Osteocyte (in vitro differentiated cells): ENCODE measurements at regions not wholly inside any gene's neighbourhood (a gene's known extent, or its start where the extent isn't known, plus 50 kb on each side); places are given as distances from the start of the nearest gene placed in this dataset.

Experiments used
- DNase-seq: peaks from one replicate; pipeline ENCODE4 v3.0.0; 2021; ENCODE audit warnings: mixed read lengths; ENCODE audit not compliant: unreplicated experiment; ENCODE audit errors: extremely low spot score
- H3K27ac Mint-ChIP-seq: one replicate; pipeline ENCODE4 v1.8.0; 2021; ENCODE audit warnings: mild to moderate bottlenecking, mixed read lengths; ENCODE audit not compliant: unreplicated experiment
- H3K27me3 Mint-ChIP-seq: one replicate; pipeline ENCODE4 v1.8.0; 2021; ENCODE audit warnings: mixed read lengths; ENCODE audit not compliant: unreplicated experiment
- H3K36me3 Mint-ChIP-seq: one replicate; pipeline ENCODE4 v1.8.0; 2021; ENCODE audit warnings: mixed read lengths; ENCODE audit not compliant: unreplicated experiment
- H3K4me1 Mint-ChIP-seq: one replicate; pipeline ENCODE4 v1.8.0; 2021; ENCODE audit warnings: mixed read lengths; ENCODE audit not compliant: unreplicated experiment
- H3K4me3 Mint-ChIP-seq: one replicate; pipeline ENCODE4 v1.8.0; 2021; ENCODE audit warnings: mild to moderate bottlenecking, moderate library complexity, mixed read lengths; ENCODE audit not compliant: unreplicated experiment
- H3K9me3 Mint-ChIP-seq: one replicate; pipeline ENCODE4 v1.8.0; 2021; ENCODE audit warnings: mixed read lengths; ENCODE audit not compliant: unreplicated experiment
- CTCF ChIP-seq: fragments of 200-600 bp; sonication (generic); IDR thresholded peaks from 2 replicates; pipeline ENCODE4 v1.5.0; 2021; ENCODE audit warnings: antibody characterized with exemption, mild to moderate bottlenecking, moderate library complexity

GRCh38 chr18:73421010-73421409 lies 553.2 kb upstream of the NETO1 start:
- Mint-ChIP-seq H3K27ac (no peak overlapping the region), H3K27me3 (peaks cover 22% of the 10 kb centered on the region), H3K36me3 (no peaks in the 10 kb centered on the region), H3K4me1 (no peaks in the 10 kb centered on the region), H3K9me3 (peaks cover 8% of the 10 kb centered on the region), H3K4me3 (no peak overlapping the region)
- no peak for TF ChIP-seq CTCF
- no peak for DNase-seq

GRCh38 chr18:73419531-73419930 lies 551.7 kb upstream of the NETO1 start:
- H3K36me3 Mint-ChIP-seq = no peaks in the 10 kb centered on the region
- no peak overlapping the region for H3K4me3 Mint-ChIP-seq
- no peak for DNase-seq
- no peaks in the 10 kb centered on the region for H3K4me1 Mint-ChIP-seq
- no peak overlapping the region for H3K27ac Mint-ChIP-seq
- TF ChIP-seq CTCF = no peak
- peaks cover 15% of the 10 kb centered on the region for H3K27me3 Mint-ChIP-seq
- peaks cover 8% of the 10 kb centered on the region for H3K9me3 Mint-ChIP-seq

GRCh38 chr18:73414598-73414997 lies 546.8 kb upstream of the NETO1 start:
- Mint-ChIP-seq H3K4me1 (no peaks in the 10 kb centered on the region), H3K36me3 (no peaks in the 10 kb centered on the region), H3K9me3 (peaks cover 8% of the 10 kb centered on the region), H3K27me3 (no peaks in the 10 kb centered on the region), H3K4me3 (no peak overlapping the region), H3K27ac (no peak overlapping the region)
- TF ChIP-seq CTCF = no peak
- DNase-seq = no peak

GRCh38 chr18:73414069-73414468 lies 546.3 kb upstream of the NETO1 start:
- Mint-ChIP-seq H3K36me3 (no peaks in the 10 kb centered on the region), H3K27ac (no peak overlapping the region), H3K9me3 (peaks cover 8% of the 10 kb centered on the region), H3K27me3 (no peaks in the 10 kb centered on the region), H3K4me1 (no peaks in the 10 kb centered on the region), H3K4me3 (no peak overlapping the region)
- no peak for TF ChIP-seq CTCF
- DNase-seq = no peak

GRCh38 chr18:73409242-73409641 lies 541.5 kb upstream of the NETO1 start:
- no peak for DNase-seq
- no peak overlapping the region for H3K27ac Mint-ChIP-seq
- H3K27me3 Mint-ChIP-seq = no peaks in the 10 kb centered on the region
- TF ChIP-seq CTCF = no peak
- H3K9me3 Mint-ChIP-seq = peaks cover 6% of the 10 kb centered on the region
- H3K36me3 Mint-ChIP-seq = no peaks in the 10 kb centered on the region
- peaks cover 8% of the 10 kb centered on the region for H3K4me1 Mint-ChIP-seq
- H3K4me3 Mint-ChIP-seq = no peak overlapping the region
